ENCODE measurements at regions not wholly inside any gene's neighbourhood (a gene's known extent, or its start where the extent isn't known, plus 50 kb on each side); places are given as distances from the start of the nearest gene placed in this dataset.

GRCh38 chr3:35295906-35296305 is 343.4 kb upstream of the ARPP21 start:
- Histone ChIP-seq H3K4me1 (ENCODE audit: control insufficient read depth, extremely low read depth, insufficient read depth, low read length) (no peaks in the 10 kb centered on the region), H3K36me3 (ENCODE audit: control insufficient read depth in 2 of 2, extremely low read depth in 1 of 2, insufficient read depth in 2 of 2, low read length in 2 of 2) (no peaks in the 10 kb centered on the region), H3K9me3 (replicated peaks; ENCODE audit: control insufficient read depth, insufficient read depth, low read length) (no peaks in the 10 kb centered on the region), H3K4me3 (replicated peaks in 1 of 3; ENCODE audit: insufficient read depth in 1 of 3, low read depth in 1 of 3, low read length in 3 of 3) (no peak overlapping the region), H3K9me1 (replicated peaks; ENCODE audit: control insufficient read depth, extremely low read depth, insufficient read depth, low read length) (no peaks in the 10 kb centered on the region), H3K27me3 (ENCODE audit: control insufficient read depth in 2 of 2, insufficient read depth in 2 of 2, low read length in 2 of 2) (no peaks in the 10 kb centered on the region), H3K27ac (ENCODE audit: insufficient read depth, low read depth, low read length) (no peak overlapping the region), H3K79me2 (ENCODE audit: control insufficient read depth, insufficient read depth, low read length) (no peaks in the 10 kb centered on the region), H3K4me2 (ENCODE audit: insufficient read depth, low read length) (no peak overlapping the region), H4K20me1 (replicated peaks; ENCODE audit: control insufficient read depth, extremely low read depth, insufficient read depth, low read length) (no peaks in the 10 kb centered on the region), H2AFZ (ENCODE audit: low read depth, low read length) (no peak overlapping the region), H3K9ac (replicated peaks; ENCODE audit: extremely low read depth, insufficient read depth, low read length) (no peak overlapping the region)
- TF ChIP-seq POLR2AphosphoS5 (IDR thresholded peaks at IDR 0.05; ENCODE audit: insufficient read depth, low read depth, low read length) (no peak), FOS (IDR thresholded peaks at IDR 0.05; ENCODE audit: borderline replicate concordance, insufficient read depth, low read length) (no peak), CTCF (IDR thresholded peaks at IDR 0.05; ENCODE audit: extremely low read depth in 1 of 2, insufficient read depth in 1 of 2, low read depth in 1 of 2, low read length in 2 of 2) (no peak), MAX (IDR thresholded peaks at IDR 0.05; ENCODE audit: insufficient read depth, insufficient read length) (no peak), POLR2A (IDR thresholded peaks at IDR 0.05; ENCODE audit: low read depth, low read length) (no peak), EZH2 (IDR thresholded peaks at IDR 0.05; ENCODE audit: borderline replicate concordance, low read depth, low read length, severe bottlenecking) (no peak), GATA2 (IDR thresholded peaks at IDR 0.05; ENCODE audit: insufficient read depth, insufficient read length, low read depth, low read length) (no peak), MYC (IDR thresholded peaks at IDR 0.05; ENCODE audit: low read depth, low read length) (no peak), JUN (IDR thresholded peaks at IDR 0.05; ENCODE audit: borderline replicate concordance, insufficient read depth, insufficient read length, low read depth) (no peak)
- FAIRE-seq = no peak
- no peak for DNase-seq (ENCODE audit: low read depth, low spot score)
- dilution Hi-C loops (cut with MboI; ENCODE audit: extremely low pct_ligation_motif_present, low sequenced_read_pairs) (no loop called here), intact Hi-C loops (cut with micrococcal nuclease) (no loop called here)
- ChIA-PET POLR2A (no interaction called here), CTCF (no interaction called here)
- BruUV-seq (replicated peaks) = no TSS peak

Data from endothelial cell of umbilical vein (primary cell).